T-helper 1 cell (primary cell): ENCODE measurements at regions not wholly inside any gene's neighbourhood (a gene's known extent, or its start where the extent isn't known, plus 50 kb on each side); places are given as distances from the start of the nearest gene placed in this dataset.
A peak's percentile ranks its signal among the peaks of the same experiment; 100 is the strongest.
"Not testable (repeated sequence)": the region's sequence is repeated elsewhere in the genome, so short reads cannot be mapped to it uniquely, and the experiment has no call there.

ENCODE experiments used
- DNase-seq, 5 donors: peaks; one replicate each; pipeline ENCODE4 v3.0.0-alpha.2; 2012 to 2020

DNA sequence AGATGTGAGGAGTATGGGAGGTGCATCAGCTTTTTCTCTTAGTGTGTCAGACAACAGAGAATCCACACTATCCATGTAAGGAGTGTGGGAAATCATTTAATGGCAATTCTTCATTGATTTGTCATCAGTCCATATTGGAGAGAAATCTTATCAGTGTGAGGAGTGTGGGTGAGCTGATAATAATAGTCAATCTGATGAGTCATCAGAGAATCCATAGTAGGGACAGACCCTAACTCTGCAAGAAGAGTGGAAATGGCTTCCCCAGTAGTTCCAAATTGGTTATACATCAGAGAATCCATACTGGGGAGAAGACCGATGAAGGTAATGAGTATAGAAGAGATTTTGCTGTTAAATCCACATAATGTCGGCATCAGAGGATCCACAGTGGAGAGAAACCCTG lies 150.5 kb upstream of the THUMPD2 start:
- DNase-seq: no peak

- no peak for DNase-seq
These were observed 146.3 kb upstream of the THUMPD2 start for GRCh38 chr2:39925312-39925711.

DNA sequence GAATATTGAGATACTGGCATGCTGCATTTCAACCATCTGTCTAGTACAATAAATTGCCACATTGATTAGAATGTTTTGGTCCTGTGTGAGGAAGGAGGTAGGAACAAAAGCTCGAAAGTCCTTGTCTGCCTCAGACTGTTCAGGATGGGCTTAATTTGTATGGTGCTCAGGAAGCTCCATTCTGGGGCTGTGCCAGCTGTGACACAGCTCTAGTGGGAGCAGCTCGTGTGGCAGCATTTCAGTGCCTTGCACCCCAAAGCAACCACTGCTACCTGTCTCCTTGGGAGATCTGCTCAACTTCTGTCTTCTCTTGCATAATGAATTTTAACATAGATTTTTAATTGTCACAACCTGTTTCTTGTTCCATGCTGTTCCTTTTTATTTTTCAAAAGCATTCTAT lies 144.4 kb upstream of the THUMPD2 start:
- no peak for DNase-seq

DNA sequence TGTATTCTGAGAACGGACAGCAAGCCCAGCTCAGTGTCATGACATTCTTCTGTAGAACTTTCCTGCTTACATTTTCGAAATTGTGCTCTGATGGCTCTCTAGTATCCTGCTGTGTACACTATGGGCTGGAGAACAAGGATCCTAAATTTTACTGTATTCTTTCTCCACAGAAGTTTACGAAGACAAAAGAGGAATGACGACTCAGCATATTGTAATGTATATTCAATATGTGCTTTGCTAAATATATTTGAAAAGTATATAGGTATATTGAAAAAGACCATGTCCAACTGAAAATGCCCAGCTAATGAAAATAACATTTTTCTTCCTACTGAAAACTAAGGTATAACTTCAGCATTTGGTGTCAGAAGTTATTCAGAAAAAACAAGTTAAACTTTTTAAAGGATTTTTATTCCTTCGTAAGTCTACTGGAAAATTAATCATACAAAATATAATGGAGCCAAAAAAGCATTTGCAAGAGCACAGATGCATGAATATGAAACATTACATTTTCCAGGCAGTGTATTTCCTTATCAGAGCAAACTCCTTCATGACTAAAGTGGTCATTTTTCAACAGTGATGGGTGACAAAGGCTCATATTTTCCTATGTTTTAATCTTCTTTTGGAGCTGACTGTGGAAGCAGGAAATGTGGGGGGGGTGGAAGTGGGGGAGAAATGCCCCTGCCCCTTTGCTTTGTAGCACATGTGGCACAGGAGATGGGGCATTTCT lies 143.8 kb upstream of the THUMPD2 start:
- no peak for DNase-seq

DNA sequence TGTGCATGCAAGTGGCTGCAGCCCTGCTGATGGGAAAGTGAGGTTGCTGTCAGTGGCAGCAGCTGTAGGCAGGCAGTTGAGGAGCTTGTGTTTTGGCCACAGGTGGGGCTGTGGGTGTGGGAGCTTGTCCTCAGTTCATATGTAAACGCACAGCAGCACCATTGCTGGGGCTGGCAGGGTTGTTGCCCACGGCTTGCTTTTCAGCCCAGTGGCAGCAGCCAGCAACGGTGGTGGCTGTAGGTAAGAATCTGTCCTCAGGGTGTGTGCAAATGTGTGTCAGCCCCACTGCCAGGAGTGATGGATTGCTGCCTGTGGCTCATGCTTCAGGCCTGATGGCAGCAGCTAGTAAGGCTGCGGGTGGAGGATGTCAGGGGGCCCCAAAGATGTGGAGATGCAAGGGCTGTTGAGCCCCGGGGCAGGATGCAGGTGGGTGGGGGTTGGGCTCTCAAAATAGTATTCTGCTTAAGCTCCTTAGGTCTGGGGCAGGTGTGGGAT lies 141.3 kb upstream of the THUMPD2 start:
- peak in 1 of 5 donors; percentile 59 for DNase-seq

- peak in 1 of 5 donors; percentile 75 for DNase-seq
These were observed 140.7 kb upstream of the THUMPD2 start for GRCh38 chr2:39919511-39920306.

DNA sequence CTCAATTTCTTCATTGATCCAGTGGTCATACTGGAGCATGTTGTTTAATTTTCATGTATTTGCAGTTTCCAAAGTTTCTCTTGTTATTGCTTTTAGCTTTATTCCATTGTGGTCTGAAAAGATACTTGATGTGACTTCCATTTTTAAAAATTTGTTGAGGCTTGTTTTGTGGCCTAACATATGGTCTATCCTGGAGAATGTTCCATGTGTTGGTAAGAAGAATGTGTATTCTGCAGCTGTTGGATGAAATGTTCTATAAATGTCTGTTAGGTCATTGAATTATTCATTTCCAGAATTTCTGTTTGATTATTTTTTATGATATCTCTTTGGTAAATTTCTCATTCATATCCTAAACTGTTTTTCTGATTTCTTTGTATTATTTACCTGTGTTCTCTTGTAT lies 139.8 kb upstream of the THUMPD2 start:
- no peak for DNase-seq

DNA sequence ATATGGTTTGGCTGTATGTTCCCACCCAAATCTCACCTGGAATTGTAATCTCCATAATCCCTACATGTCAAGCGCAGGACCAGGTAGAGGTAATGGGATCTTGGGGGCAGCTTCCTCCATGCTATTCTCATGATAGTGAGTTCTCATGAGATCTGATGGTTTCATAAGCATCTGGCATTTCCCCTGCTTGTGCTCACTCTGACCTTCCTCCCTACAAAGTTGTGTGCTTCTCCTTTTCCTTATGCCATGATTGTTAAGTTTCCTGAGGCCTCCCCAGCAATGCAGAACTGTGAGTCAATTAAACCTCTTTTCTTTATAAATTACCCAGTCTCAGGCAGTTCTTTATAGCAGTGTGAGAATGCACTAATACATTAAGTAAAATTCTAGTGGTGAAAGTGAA lies 138.3 kb upstream of the THUMPD2 start:
- DNase-seq: not testable (repeated sequence)

GRCh38 chr2:39914949-39915348 lies 135.9 kb upstream of the THUMPD2 start:
- DNase-seq: no peak

GRCh38 chr2:39913648-39914461 lies 134.8 kb upstream of the THUMPD2 start:
- DNase-seq: peak in 1 of 5 donors; percentile 52

- DNase-seq: no peak
These were observed 123.0 kb upstream of the THUMPD2 start for GRCh38 chr2:39902103-39902502.

- no peak for DNase-seq
These were observed 119.9 kb upstream of the THUMPD2 start for GRCh38 chr2:39898934-39899333.

- DNase-seq: no peak
These were observed 118.2 kb upstream of the THUMPD2 start for GRCh38 chr2:39897273-39897672.

DNA sequence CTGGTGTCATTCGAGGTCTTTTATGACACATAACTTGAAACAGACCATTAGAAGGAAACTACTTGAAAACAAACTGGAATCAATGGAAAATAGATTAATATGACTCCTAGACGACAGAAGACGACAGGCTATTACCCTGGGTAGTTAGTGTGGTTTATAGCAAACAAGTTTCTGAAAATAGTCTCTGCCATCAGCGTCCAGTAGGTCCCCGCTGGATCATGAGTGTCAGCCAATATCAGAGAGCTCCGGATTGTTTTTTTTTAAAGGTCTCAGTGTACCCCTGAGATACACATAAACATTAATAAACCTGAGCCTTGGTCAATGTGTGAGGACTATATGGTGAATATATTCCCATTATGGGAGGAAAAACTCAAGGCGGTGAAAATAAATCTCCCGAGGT lies 115.0 kb upstream of the THUMPD2 start:
- no peak for DNase-seq

- DNase-seq: no peak
These were observed 114.6 kb upstream of the THUMPD2 start for GRCh38 chr2:39893616-39894015.

GRCh38 chr2:39881948-39882347 lies 102.9 kb upstream of the THUMPD2 start:
- DNase-seq: no peak

DNA sequence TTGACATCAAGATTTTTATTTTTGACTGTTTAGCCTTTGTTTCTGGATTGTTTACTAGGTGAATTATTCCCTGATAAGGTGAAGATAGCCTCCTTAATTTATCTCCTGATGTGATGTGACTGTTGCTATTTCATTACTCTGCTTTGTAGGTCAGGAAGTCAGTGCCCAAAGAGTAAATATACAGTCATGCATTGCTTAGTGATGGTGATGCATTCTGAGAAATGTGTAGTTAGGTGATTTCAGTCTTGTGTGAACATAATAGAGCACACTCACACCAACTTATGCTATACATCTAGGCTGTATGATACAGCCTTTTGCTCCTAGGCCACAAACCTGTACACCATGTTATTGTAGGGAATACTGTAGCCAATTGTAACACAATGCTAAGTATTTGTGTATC lies 102.4 kb upstream of the THUMPD2 start:
- DNase-seq: no peak

DNA sequence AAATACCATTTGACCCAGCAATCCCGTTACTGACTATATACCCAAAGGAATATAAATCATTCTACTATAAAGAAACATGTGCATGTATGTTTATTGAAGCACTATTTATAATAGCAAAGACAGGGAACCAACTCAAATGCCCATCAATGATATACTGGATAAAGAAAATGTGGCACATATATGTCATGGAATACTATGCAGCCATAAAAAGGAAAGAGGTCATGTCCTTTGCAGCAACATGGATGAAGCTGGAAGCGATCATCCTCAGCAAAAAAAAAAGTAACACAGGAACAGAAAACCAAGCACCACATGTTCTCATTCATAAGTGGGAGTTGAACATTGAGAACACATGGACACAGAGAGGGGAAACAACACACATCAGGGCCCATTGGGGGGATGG lies 99.9 kb upstream of the THUMPD2 start:
- DNase-seq: not testable (repeated sequence)

DNA sequence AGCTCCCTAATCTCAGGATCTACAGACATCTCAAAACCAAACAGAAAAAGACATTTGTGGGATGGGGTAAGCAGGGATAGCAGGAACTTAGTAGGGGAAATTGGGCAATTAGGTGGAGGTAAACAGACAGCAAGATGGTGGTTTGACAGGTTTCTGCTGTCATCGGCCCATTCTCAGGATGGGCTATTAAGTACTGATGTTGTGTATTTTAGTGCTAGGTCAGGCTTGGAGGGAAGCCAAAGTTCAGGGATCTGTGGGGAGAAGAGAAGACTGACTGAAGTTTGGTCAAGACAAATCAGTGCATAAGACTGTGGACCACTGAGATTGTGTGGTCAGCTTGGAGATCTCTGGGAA lies 96.8 kb upstream of the THUMPD2 start:
- DNase-seq: no peak

- no peak for DNase-seq
These were observed 96.3 kb upstream of the THUMPD2 start for GRCh38 chr2:39875182-39875913.

GRCh38 chr2:39874236-39874635 lies 95.2 kb upstream of the THUMPD2 start:
- DNase-seq: no peak

- DNase-seq: no peak
These were observed 94.5 kb upstream of the THUMPD2 start for GRCh38 chr2:39873586-39873985.

DNA sequence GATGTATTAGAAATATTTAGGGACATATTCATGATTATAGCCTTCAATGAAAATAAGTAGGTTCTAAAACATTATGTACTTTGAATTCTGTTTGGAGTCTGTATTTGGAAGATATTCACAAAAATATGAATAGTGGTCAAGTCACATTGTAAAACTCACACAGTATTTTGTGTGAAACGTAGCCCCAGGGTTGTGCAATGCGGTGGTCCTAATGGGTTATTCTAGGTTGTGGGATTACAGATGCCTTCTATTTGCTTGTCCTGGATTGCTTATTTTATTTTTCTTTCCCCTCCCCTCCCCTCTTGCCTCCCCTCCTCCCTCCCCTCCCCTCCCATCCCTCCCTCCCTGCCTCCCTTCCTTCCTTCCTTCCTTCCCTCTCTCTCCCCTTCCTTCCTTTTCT lies 93.7 kb upstream of the THUMPD2 start:
- no peak for DNase-seq
